ENCODE measurements at regions not wholly inside any gene's neighbourhood (a gene's known extent, or its start where the extent isn't known, plus 50 kb on each side); places are given as distances from the start of the nearest gene placed in this dataset.
"Not testable (repeated sequence)": the region's sequence is repeated elsewhere in the genome, so short reads cannot be mapped to it uniquely, and the experiment has no call there.

GRCh38 chr22:25390297-25391240 is 171.1 kb downstream of the CRYBB2 start:
- DNase-seq (ENCODE audit: low read depth in 4 of 4, low spot score in 3 of 4), result no peak

- DNase-seq (ENCODE audit: low read depth in 4 of 4, low spot score in 3 of 4), result no peak
These were observed 171.9 kb upstream of the GRK3 start for GRCh38 chr22:25392584-25392983.

GRCh38 chr22:25393121-25393805 is 171.2 kb upstream of the GRK3 start:
- no peak for DNase-seq (ENCODE audit: low read depth in 4 of 4, low spot score in 3 of 4)

GRCh38 chr22:25395468-25395867 is 169.0 kb upstream of the GRK3 start:
- no peak for DNase-seq (ENCODE audit: low read depth in 4 of 4, low spot score in 3 of 4)

GRCh38 chr22:25395915-25396314 is 168.6 kb upstream of the GRK3 start:
- DNase-seq (ENCODE audit: low read depth in 4 of 4, low spot score in 3 of 4), result no peak

GRCh38 chr22:25396615-25397200 is 167.8 kb upstream of the GRK3 start:
- no peak for DNase-seq (ENCODE audit: low read depth in 4 of 4, low spot score in 3 of 4)

GRCh38 chr22:25397616-25398015 is 166.9 kb upstream of the GRK3 start:
- DNase-seq (ENCODE audit: low read depth in 4 of 4, low spot score in 3 of 4), result no peak

- DNase-seq (ENCODE audit: low read depth in 4 of 4, low spot score in 3 of 4), result not testable (repeated sequence)
These were observed 165.8 kb upstream of the GRK3 start for GRCh38 chr22:25398591-25399062.

GRCh38 chr22:25399649-25400151 is 164.8 kb upstream of the GRK3 start:
- no peak for DNase-seq (ENCODE audit: low read depth in 4 of 4, low spot score in 3 of 4)

- no peak for DNase-seq (ENCODE audit: low read depth in 4 of 4, low spot score in 3 of 4)
These were observed 162.3 kb upstream of the GRK3 start for GRCh38 chr22:25402160-25402500.

- no peak for DNase-seq (ENCODE audit: low read depth in 4 of 4, low spot score in 3 of 4)
These were observed 161.8 kb upstream of the GRK3 start for GRCh38 chr22:25402501-25403283.

GRCh38 chr22:25403284-25403810 is 161.1 kb upstream of the GRK3 start:
- DNase-seq (ENCODE audit: low read depth in 4 of 4, low spot score in 3 of 4), result no peak

- no peak for DNase-seq (ENCODE audit: low read depth in 4 of 4, low spot score in 3 of 4)
These were observed 160.5 kb upstream of the GRK3 start for GRCh38 chr22:25403811-25404471.

GRCh38 chr22:25404556-25404927 is 159.9 kb upstream of the GRK3 start:
- no peak for DNase-seq (ENCODE audit: low read depth in 4 of 4, low spot score in 3 of 4)

GRCh38 chr22:25404928-25405816 is 159.3 kb upstream of the GRK3 start:
- no peak for DNase-seq (ENCODE audit: low read depth in 4 of 4, low spot score in 3 of 4)

- no peak for DNase-seq (ENCODE audit: low read depth in 4 of 4, low spot score in 3 of 4)
These were observed 158.5 kb upstream of the GRK3 start for GRCh38 chr22:25405841-25406509.

GRCh38 chr22:25406510-25407210 is 157.8 kb upstream of the GRK3 start:
- DNase-seq (ENCODE audit: low read depth in 4 of 4, low spot score in 3 of 4), result no peak

Data from left renal pelvis (tissue), 4 donors.